ENCODE measurements at regions not wholly inside any gene's neighbourhood (a gene's known extent, or its start where the extent isn't known, plus 50 kb on each side); places are given as distances from the start of the nearest gene placed in this dataset.
A peak's percentile ranks its signal among the peaks of the same experiment; 100 is the strongest.

DNA sequence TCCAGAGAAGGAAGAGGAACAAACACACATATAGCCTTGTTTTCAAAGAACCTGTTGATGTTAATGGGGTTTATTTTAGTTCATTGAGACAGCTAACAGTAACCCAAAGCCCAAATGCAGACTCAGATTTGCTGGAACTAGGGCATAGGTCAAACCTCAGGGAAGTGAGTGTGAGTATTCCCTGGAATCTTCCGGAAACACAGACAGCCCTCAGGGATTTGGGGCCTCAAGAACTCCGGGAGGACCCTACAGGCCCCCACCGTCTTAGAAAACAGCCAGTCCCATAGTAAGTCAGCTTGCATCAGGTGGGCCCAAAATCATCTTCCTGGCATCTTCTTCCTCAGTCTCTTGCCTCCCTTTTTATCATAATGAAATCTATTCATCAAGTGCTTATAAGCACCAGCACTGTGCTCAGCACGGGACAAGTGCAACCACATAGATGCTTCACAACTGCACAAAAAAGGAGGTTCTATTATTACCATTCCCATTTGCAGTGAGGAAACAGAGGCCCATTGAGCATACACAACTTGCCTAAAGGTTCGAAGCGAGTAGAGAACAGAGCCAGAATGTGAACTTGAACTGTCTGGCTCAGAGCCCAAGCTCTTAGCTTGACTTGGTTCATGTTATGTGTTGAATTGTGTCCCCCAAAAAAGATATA lies 50.2 kb upstream of the BCL11A start:
- POLR2A ChIA-PET, result no interaction called here

GRCh38 chr2:60604486-60605064 lies 51.1 kb upstream of the BCL11A start:
- POLR2A ChIA-PET, result no interaction called here
- no peak for DNase-seq
- Histone ChIP-seq H3K4me3 (ENCODE audit: control insufficient read depth in 1 of 7, extremely low read depth in 1 of 7, insufficient read depth in 4 of 7, low read depth in 2 of 7, low read length in 6 of 7) (no peak overlapping the region), H3K9me3 (ENCODE audit: control extremely low read depth in 1 of 5, control insufficient read depth in 4 of 5, insufficient read depth in 2 of 5, low read depth in 1 of 5, low read length in 4 of 5) (no peaks in the 10 kb centered on the region), H3K4me1 (ENCODE audit: control extremely low read depth in 1 of 4, control insufficient read depth in 4 of 4, insufficient read depth in 4 of 4, low read length in 3 of 4) (no peaks in the 10 kb centered on the region), H3K27ac (ENCODE audit: insufficient read depth in 1 of 2, low read depth in 1 of 2, low read length in 2 of 2, poor library complexity in 1 of 2, severe bottlenecking in 2 of 2) (no peak overlapping the region), H3K27me3 (replicated peaks in 2 of 5; ENCODE audit: control insufficient read depth in 4 of 5, insufficient read depth in 5 of 5, low read length in 4 of 5) (no peaks in the 10 kb centered on the region), H3K36me3 (ENCODE audit: control insufficient read depth in 4 of 4, insufficient read depth in 4 of 4, low read length in 3 of 4) (no peaks in the 10 kb centered on the region)
- CTCF ChIA-PET, result no interaction called here
- 100% methylated on average over 1 of the region's 2 CpGs for WGBS (ENCODE audit: insufficient coverage)

More for the DNA sequence above, 50.2 kb upstream of the BCL11A start:
- Histone ChIP-seq H3K27me3 (replicated peaks in 2 of 5; ENCODE audit: control insufficient read depth in 4 of 5, insufficient read depth in 5 of 5, low read length in 4 of 5) (no peaks in the 10 kb centered on the region), H3K4me3 (ENCODE audit: control insufficient read depth in 1 of 7, extremely low read depth in 1 of 7, insufficient read depth in 4 of 7, low read depth in 2 of 7, low read length in 6 of 7) (no peak overlapping the region), H3K9me3 (ENCODE audit: control extremely low read depth in 1 of 5, control insufficient read depth in 4 of 5, insufficient read depth in 2 of 5, low read depth in 1 of 5, low read length in 4 of 5) (no peaks in the 10 kb centered on the region), H3K27ac (ENCODE audit: insufficient read depth in 1 of 2, low read depth in 1 of 2, low read length in 2 of 2, poor library complexity in 1 of 2, severe bottlenecking in 2 of 2) (no peak overlapping the region), H3K4me1 (ENCODE audit: control extremely low read depth in 1 of 4, control insufficient read depth in 4 of 4, insufficient read depth in 4 of 4, low read length in 3 of 4) (no peaks in the 10 kb centered on the region), H3K36me3 (ENCODE audit: control insufficient read depth in 4 of 4, insufficient read depth in 4 of 4, low read length in 3 of 4) (no peaks in the 10 kb centered on the region)
- WGBS (ENCODE audit: insufficient coverage), result 94% methylated on average over 6 of the region's 6 CpGs
- CTCF ChIA-PET, result no interaction called here
- no peak for DNase-seq

- ChIA-PET CTCF (interaction anchor here (0.9 to 1.5 kb wide), 2 partner anchors 15 to 24 kb away, joined by 3 read pairs; no protein-coding TSS in a partner anchor), POLR2A (no interaction called here)
- 98% methylated on average over 4 of the region's 4 CpGs for WGBS (ENCODE audit: insufficient coverage)
- Histone ChIP-seq H3K9me3 (ENCODE audit: control extremely low read depth in 1 of 5, control insufficient read depth in 4 of 5, insufficient read depth in 2 of 5, low read depth in 1 of 5, low read length in 4 of 5) (no peaks in the 10 kb centered on the region), H3K4me1 (ENCODE audit: control extremely low read depth in 1 of 4, control insufficient read depth in 4 of 4, insufficient read depth in 4 of 4, low read length in 3 of 4) (no peaks in the 10 kb centered on the region), H3K27me3 (replicated peaks in 2 of 5; ENCODE audit: control insufficient read depth in 4 of 5, insufficient read depth in 5 of 5, low read length in 4 of 5) (no peaks in the 10 kb centered on the region), H3K4me3 (ENCODE audit: control insufficient read depth in 1 of 7, extremely low read depth in 1 of 7, insufficient read depth in 4 of 7, low read depth in 2 of 7, low read length in 6 of 7) (no peak overlapping the region), H3K27ac (ENCODE audit: insufficient read depth in 1 of 2, low read depth in 1 of 2, low read length in 2 of 2, poor library complexity in 1 of 2, severe bottlenecking in 2 of 2) (no peak overlapping the region), H3K36me3 (ENCODE audit: control insufficient read depth in 4 of 4, insufficient read depth in 4 of 4, low read length in 3 of 4) (no peaks in the 10 kb centered on the region)
- no peak for DNase-seq
Measured at GRCh38 chr2:60605866-60606265, 52.4 kb upstream of the BCL11A start.

GRCh38 chr2:60608679-60609078 lies 55.2 kb upstream of the BCL11A start:
- Histone ChIP-seq H3K9me3 (ENCODE audit: control extremely low read depth in 1 of 5, control insufficient read depth in 4 of 5, insufficient read depth in 2 of 5, low read depth in 1 of 5, low read length in 4 of 5) (no peaks in the 10 kb centered on the region), H3K27ac (ENCODE audit: insufficient read depth in 1 of 2, low read depth in 1 of 2, low read length in 2 of 2, poor library complexity in 1 of 2, severe bottlenecking in 2 of 2) (no peak overlapping the region), H3K27me3 (replicated peaks in 2 of 5; ENCODE audit: control insufficient read depth in 4 of 5, insufficient read depth in 5 of 5, low read length in 4 of 5) (no peaks in the 10 kb centered on the region), H3K4me1 (ENCODE audit: control extremely low read depth in 1 of 4, control insufficient read depth in 4 of 4, insufficient read depth in 4 of 4, low read length in 3 of 4) (peaks cover 0 to 13% (median 8%) of the 10 kb centered on the region in 4 experiments), H3K36me3 (ENCODE audit: control insufficient read depth in 4 of 4, insufficient read depth in 4 of 4, low read length in 3 of 4) (no peaks in the 10 kb centered on the region), H3K4me3 (ENCODE audit: control insufficient read depth in 1 of 7, extremely low read depth in 1 of 7, insufficient read depth in 4 of 7, low read depth in 2 of 7, low read length in 6 of 7) (no peak overlapping the region)
- ChIA-PET CTCF (no interaction called here), POLR2A (no interaction called here)
- no peak for DNase-seq
- WGBS (ENCODE audit: insufficient coverage), result 62% methylated on average over 2 of the region's 3 CpGs

DNA sequence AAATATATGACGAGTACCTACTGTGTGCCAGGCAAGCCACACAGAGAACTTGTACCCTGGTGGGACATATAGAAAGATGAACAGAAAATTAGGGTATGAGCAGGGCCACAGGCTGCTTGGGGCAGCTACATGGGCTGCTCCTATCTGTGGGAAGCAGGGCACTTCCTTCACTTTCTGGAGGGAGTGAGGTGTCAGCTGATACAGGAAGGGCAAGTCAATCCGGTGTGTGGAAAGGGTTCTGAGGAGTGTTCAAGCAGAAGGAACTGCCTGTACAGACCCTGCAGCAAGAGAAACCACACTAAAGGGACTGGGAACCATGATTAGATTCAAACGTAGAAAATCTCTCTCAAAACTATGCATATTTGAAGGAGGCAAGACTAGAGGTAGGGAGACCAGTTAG lies 58.6 kb upstream of the BCL11A start:
- no peaks in the 10 kb centered on the region for H3K9me3 ChIP-seq (ENCODE audit: control extremely low read depth in 1 of 5, control insufficient read depth in 4 of 5, insufficient read depth in 2 of 5, low read depth in 1 of 5, low read length in 4 of 5)
- POLR2A ChIA-PET, result no interaction called here
- peak; percentile 63 to 92 (median 83) for DNase-seq
- CTCF ChIA-PET, result interaction anchor here (0.8 kb wide), 1 partner anchor 30 kb away, joined by 3 read pairs; no protein-coding TSS in a partner anchor
- H3K27ac ChIP-seq (ENCODE audit: insufficient read depth in 1 of 2, low read depth in 1 of 2, low read length in 2 of 2, poor library complexity in 1 of 2, severe bottlenecking in 2 of 2), result no peak overlapping the region
- peak overlapping the region in 1 of 7 experiments; percentile 40 for H3K4me3 ChIP-seq (ENCODE audit: control insufficient read depth in 1 of 7, extremely low read depth in 1 of 7, insufficient read depth in 4 of 7, low read depth in 2 of 7, low read length in 6 of 7)
- H3K36me3 ChIP-seq (ENCODE audit: control insufficient read depth in 4 of 4, insufficient read depth in 4 of 4, low read length in 3 of 4), result no peaks in the 10 kb centered on the region
- WGBS (ENCODE audit: insufficient coverage), result 40% methylated on average over 1 of the region's 3 CpGs
- H3K27me3 ChIP-seq (replicated peaks in 2 of 5; ENCODE audit: control insufficient read depth in 4 of 5, insufficient read depth in 5 of 5, low read length in 4 of 5), result no peaks in the 10 kb centered on the region
- peaks cover 0 to 13% (median 8%) of the 10 kb centered on the region in 4 experiments for H3K4me1 ChIP-seq (ENCODE audit: control extremely low read depth in 1 of 4, control insufficient read depth in 4 of 4, insufficient read depth in 4 of 4, low read length in 3 of 4)

- POLR2A ChIA-PET, result interaction anchor here (0.6 kb wide), 1 partner anchor 1693 kb away, joined by 3 read pairs; no protein-coding TSS in a partner anchor
- Histone ChIP-seq H3K4me1 (ENCODE audit: control extremely low read depth in 1 of 4, control insufficient read depth in 4 of 4, insufficient read depth in 4 of 4, low read length in 3 of 4) (peaks cover 0 to 13% (median 8%) of the 10 kb centered on the region in 4 experiments), H3K36me3 (ENCODE audit: control insufficient read depth in 4 of 4, insufficient read depth in 4 of 4, low read length in 3 of 4) (no peaks in the 10 kb centered on the region), H3K9me3 (ENCODE audit: control extremely low read depth in 1 of 5, control insufficient read depth in 4 of 5, insufficient read depth in 2 of 5, low read depth in 1 of 5, low read length in 4 of 5) (no peaks in the 10 kb centered on the region), H3K4me3 (ENCODE audit: control insufficient read depth in 1 of 7, extremely low read depth in 1 of 7, insufficient read depth in 4 of 7, low read depth in 2 of 7, low read length in 6 of 7) (no peak overlapping the region), H3K27ac (ENCODE audit: insufficient read depth in 1 of 2, low read depth in 1 of 2, low read length in 2 of 2, poor library complexity in 1 of 2, severe bottlenecking in 2 of 2) (no peak overlapping the region), H3K27me3 (replicated peaks in 2 of 5; ENCODE audit: control insufficient read depth in 4 of 5, insufficient read depth in 5 of 5, low read length in 4 of 5) (no peaks in the 10 kb centered on the region)
- DNase-seq, result no peak
- CTCF ChIA-PET, result interaction anchor here (0.7 kb wide), 1 partner anchor 536 kb away, joined by 3 read pairs; no protein-coding TSS in a partner anchor
- 94% methylated on average over 6 of the region's 6 CpGs for WGBS (ENCODE audit: insufficient coverage)
Measured at GRCh38 chr2:60614319-60614718, 60.9 kb upstream of the BCL11A start.

DNA sequence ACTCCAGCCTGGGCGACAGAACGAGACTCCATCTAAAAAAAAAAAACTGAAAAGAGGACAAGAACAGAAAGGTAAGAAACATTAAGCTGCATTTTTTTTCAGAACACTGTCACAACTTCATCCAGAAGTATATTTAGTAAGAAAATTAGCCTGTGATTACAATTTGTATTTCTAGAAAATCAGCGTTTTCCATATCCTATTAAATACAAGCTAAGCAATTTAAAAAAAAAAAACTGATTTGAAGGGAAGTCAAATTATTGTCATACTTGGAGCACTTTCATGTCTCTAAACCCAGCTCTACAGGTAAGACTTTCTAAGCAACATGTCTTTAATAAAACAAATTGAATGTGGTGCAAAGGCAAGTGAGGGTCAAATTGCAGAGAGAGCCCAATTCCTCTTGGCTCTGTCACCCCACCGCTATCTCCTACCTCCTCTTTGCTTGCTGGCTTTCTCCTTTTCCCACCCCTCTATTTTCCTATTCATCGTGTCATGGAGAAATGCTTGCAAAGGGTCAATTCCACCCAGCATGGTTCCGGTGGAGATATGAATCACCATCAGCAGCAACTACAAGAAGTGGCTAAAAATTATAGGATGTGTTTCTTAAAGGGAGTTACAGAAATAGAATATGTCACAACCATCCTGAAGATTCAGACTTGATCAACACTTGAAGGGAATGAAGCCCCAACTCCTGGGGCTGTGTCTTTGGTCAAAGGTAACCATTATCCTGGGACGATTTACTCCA lies 68.4 kb upstream of the BCL11A start:
- Histone ChIP-seq H3K36me3 (ENCODE audit: control insufficient read depth in 4 of 4, insufficient read depth in 4 of 4, low read length in 3 of 4) (no peaks in the 10 kb centered on the region), H3K4me3 (ENCODE audit: control insufficient read depth in 1 of 7, extremely low read depth in 1 of 7, insufficient read depth in 4 of 7, low read depth in 2 of 7, low read length in 6 of 7) (no peak overlapping the region), H3K4me1 (ENCODE audit: control extremely low read depth in 1 of 4, control insufficient read depth in 4 of 4, insufficient read depth in 4 of 4, low read length in 3 of 4) (no peaks in the 10 kb centered on the region), H3K27me3 (replicated peaks in 2 of 5; ENCODE audit: control insufficient read depth in 4 of 5, insufficient read depth in 5 of 5, low read length in 4 of 5) (no peaks in the 10 kb centered on the region), H3K27ac (ENCODE audit: insufficient read depth in 1 of 2, low read depth in 1 of 2, low read length in 2 of 2, poor library complexity in 1 of 2, severe bottlenecking in 2 of 2) (no peak overlapping the region), H3K9me3 (ENCODE audit: control extremely low read depth in 1 of 5, control insufficient read depth in 4 of 5, insufficient read depth in 2 of 5, low read depth in 1 of 5, low read length in 4 of 5) (no peaks in the 10 kb centered on the region)
- ChIA-PET POLR2A (no interaction called here), CTCF (interaction anchor here (1.3 kb wide), 1 partner anchor 16 kb away, joined by 3 read pairs; no protein-coding TSS in a partner anchor)
- 100% methylated on average over 2 of the region's 7 CpGs for WGBS (ENCODE audit: insufficient coverage)
- no peak for DNase-seq

Measured in common myeloid progenitor, CD34-positive (primary cell).